HCEC 1CT (cell line): ENCODE measurements at regions not wholly inside any gene's neighbourhood (a gene's known extent, or its start where the extent isn't known, plus 50 kb on each side); places are given as distances from the start of the nearest gene placed in this dataset.

ENCODE experiments used
- DNase-seq: peaks from one replicate; pipeline ENCODE4 v3.0.0-alpha.2; 2017

- no peak for DNase-seq
These were observed 92.8 kb upstream of the FOXC1 start for GRCh38 chr6:1516742-1517520.

GRCh38 chr6:1518855-1519254, 90.9 kb upstream of the FOXC1 start:
- no peak for DNase-seq

- DNase-seq: no peak
These were observed 90.1 kb upstream of the FOXC1 start for GRCh38 chr6:1519597-1519996.

- DNase-seq: no peak
These were observed 86.9 kb upstream of the FOXC1 start for GRCh38 chr6:1522779-1523178.

DNA sequence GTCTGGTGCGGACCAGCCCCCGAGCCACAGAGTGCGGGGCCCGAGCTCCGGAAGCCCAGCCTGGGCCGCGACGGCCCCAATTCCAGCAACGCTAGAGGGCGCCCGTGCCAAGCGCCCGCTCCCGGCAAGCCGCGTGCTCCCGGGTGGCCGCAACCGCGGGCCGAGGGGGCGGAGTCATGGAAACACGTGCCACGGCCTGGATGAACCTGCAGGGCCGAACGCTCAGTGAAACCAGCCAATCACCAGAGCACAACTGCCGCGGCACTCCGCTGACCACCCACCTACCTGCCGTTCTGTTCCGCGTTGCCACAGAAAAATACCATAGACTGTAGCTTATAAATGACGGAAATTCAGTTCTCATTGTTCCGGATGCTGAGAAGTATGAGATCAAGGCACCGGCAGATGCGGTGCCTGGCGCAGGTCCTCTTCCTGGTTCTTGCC, 85.7 kb upstream of the FOXC1 start:
- no peak for DNase-seq

DNA sequence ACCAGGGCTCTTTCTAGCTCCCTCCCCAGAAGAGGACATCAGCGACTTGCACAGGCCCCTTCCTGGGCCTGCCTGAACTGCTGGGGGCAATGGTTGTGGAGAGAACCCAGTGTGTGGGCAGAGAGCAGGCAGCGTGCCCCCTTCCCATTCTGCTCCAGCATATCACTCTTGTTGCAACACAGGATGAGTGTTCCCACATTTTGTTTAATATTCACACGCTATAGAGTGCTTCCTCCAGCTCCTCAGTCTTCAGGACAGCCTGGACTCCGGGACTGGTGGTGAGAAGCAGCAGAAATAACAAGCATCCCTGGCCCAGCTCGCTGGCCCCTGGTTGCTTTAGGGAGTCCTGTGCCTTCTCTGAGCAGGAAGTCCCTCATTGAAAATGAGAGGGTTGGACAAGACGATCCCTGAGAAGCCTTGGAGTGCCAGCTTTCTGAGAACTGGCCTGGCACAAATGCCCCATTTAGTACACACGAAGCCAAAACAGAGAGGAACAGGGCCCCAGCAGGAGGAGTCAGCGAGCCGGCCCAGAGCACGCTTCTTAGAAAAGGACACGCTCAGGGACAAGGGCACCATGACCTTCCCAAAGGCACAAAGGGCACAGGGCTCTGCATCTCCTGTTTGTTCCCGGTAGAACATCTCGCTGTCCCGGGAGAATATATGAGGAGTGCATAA, 84.2 kb upstream of the FOXC1 start:
- no peak for DNase-seq

GRCh38 chr6:1526398-1527072, 83.2 kb upstream of the FOXC1 start:
- no peak for DNase-seq

DNA sequence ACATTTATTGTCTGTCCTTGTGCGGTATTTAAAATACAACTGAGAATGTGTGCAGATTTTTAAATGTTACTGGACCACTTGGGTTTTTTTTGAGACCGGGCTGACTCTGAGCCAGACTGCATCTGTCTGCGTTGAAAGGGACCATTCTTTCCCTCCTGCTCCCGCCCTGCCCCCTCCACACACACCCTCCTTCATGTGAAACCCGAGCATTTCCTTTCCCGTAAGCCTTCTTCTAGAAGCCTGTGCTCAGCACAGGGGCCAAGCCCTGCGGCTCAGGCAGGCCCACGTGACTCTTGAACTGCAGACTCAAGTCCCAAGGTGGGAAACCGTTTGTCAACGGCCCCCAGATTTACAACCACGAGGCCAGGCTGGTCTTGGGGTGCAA, 82.7 kb upstream of the FOXC1 start:
- peak; percentile 20 for DNase-seq

- DNase-seq: no peak
These were observed 74.4 kb upstream of the FOXC1 start for GRCh38 chr6:1535295-1535694.

- no peak for DNase-seq
These were observed 72.9 kb upstream of the FOXC1 start for GRCh38 chr6:1536526-1537429.

GRCh38 chr6:1538369-1538768, 71.3 kb upstream of the FOXC1 start:
- DNase-seq: no peak

DNA sequence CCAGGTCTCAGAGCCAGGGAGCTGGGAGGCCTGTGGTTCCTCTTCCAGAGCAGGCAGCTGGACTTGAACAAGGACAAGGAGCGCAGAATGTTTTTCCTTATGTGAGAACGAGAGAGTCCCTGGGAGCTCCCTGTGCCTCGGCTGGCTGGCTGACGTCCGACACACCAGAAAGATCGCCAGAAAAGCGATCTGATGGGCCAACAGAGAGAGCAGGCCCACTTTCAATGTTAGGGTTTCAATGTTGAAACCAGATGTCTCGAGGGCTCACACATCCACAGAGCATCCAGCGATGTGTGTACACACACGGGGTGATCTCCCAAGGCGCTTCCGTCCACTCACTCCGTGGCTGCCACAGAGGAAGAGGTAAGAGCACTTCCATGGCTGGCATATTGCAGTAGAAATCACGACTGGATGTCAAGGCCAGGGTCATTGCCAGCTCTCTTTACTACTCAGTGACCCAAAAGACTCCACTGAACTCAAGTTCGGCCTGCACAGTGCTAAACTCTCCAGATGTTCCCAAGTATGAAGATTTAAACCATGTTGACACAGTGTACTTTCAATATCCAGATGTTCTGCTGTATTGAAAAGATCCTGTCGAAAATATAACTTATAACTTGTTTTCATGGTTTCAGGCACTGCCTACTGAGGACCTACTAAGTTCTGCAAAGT, 70.8 kb upstream of the FOXC1 start:
- no peak for DNase-seq

GRCh38 chr6:1540864-1541521, 68.7 kb upstream of the FOXC1 start:
- no peak for DNase-seq

DNA sequence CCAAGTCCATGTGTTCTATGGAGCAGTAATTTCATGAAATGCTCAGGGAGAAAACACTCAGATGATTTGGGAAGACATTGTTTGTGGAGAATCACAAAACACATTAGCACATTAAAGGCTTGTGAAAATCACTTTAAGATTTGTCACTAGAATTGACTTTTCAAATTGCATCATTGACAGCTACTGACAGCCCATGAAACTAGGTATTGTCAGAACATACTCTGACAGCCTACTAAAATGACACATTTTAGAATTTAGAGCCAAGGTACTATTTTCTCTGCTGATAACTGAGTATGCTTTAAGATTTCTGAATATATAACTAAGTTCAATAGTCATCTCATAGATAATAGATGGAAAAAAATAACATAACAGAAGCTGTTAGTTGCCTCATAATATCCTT, 67.4 kb upstream of the FOXC1 start:
- DNase-seq: no peak

- no peak for DNase-seq
These were observed 67.0 kb upstream of the FOXC1 start for GRCh38 chr6:1542764-1543163.

- DNase-seq: no peak
These were observed 65.7 kb upstream of the FOXC1 start for GRCh38 chr6:1544000-1544399.

DNA sequence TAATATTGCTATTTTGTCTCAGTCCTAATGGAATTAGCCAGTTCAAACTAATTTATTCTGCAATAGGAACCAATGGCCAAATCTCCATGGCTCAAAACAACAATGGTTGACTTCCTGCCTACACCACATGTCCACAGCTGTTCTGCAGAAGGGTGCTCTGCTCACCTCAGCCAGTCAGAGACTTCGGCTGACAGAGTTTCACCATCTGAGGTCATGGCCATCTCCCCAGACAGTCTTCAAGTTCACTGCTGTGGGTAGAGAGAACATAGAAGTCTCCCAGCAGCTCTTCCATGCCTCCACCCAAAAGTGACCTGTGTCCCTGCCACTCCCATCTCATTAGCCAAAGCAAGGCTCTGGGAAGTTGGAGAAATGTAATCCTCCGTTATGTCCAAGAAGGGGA, 65.1 kb upstream of the FOXC1 start:
- DNase-seq: no peak

DNA sequence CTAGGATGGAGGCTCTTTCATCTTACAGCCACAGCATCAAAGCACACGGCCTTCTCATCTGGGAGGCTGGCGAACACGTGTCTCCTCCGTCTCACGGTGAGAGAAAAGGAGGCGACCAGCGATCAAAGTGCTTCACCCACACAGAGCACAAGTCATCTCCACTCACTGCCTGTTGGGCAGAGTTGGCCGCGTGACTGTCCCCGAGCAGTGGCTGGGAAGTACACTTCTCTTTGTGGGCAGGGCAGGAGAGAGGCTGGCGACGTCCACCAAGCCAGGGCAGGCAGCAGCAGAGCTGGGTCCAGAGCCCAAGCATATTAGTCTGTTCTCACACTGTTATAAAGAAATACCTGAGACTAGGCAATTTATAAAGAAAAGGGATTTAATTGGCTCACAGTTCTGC, 64.1 kb upstream of the FOXC1 start:
- DNase-seq: no peak

- no peak for DNase-seq
These were observed 61.9 kb upstream of the FOXC1 start for GRCh38 chr6:1547785-1548184.

DNA sequence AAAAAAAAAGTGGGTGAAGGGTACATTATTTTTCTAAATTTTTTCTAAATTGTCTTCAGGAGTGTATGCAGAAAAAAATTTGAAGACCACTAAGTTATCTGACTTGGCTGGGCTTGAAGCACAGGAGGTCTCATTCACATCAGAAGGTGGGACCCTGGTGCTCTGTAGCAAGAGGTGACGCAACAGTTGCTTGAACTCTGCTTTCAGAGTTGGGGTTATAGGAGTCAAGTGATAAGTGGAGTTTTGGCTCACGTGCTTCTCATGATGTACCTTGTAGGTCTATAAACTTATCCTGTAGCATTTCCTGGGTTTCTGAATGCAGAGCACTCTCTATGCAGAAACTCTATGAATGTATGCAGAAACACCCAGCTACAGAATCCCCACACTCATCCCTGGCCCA, 58.5 kb upstream of the FOXC1 start:
- no peak for DNase-seq

GRCh38 chr6:1552296-1552761, 57.4 kb upstream of the FOXC1 start:
- peak; percentile 56 for DNase-seq
